A673 (cell line): ENCODE measurements at regions not wholly inside any gene's neighbourhood (a gene's known extent, or its start where the extent isn't known, plus 50 kb on each side); places are given as distances from the start of the nearest gene placed in this dataset.

Experiments used
- BruUV-seq: library from RNA; stranded (reverse); fragments of 400-500 nt; replicated peaks from 2 replicates; lab custom pipeline; 2021; lab: Mats Ljungman, UMichigan
- CTCF ChIA-PET: fragments of 300-600 bp; sonication (Branson Sonifier 250); formaldehyde crosslinking; loops from one replicate; lab custom pipeline; 2022; ENCODE audit warnings: antibody characterized with exemption; lab: Charles Lee
- POLR2A ChIA-PET: fragments of 300-600 bp; sonication (Branson Sonifier 250); formaldehyde crosslinking; loops from one replicate; lab custom pipeline; 2022; ENCODE audit warnings: antibody characterized with exemption; ENCODE audit not compliant: low non-redundant PET; lab: Charles Lee
- DNase-seq: peaks from one replicate; pipeline ENCODE4 v3.0.0-alpha.2; 2015; ENCODE audit warnings: low spot score
- H3K27ac ChIP-seq: fragments of 200-600 bp; sonication (generic); 2 replicates; pipeline ENCODE4 v1.5.1; 2016; ENCODE audit warnings: mixed run types, low read depth, mild to moderate bottlenecking, mixed read lengths, antibody characterized with exemption, low read length; ENCODE audit not compliant: poor library complexity, severe bottlenecking
- H3K27me3 ChIP-seq: fragments of 200-600 bp; sonication (generic); replicated peaks from 2 replicates; pipeline ENCODE4 v1.6.1; 2017; ENCODE audit warnings: mixed run types, low read depth, mild to moderate bottlenecking, mixed read lengths, antibody characterized with exemption, low read length; ENCODE audit not compliant: insufficient read depth, poor library complexity
- H3K36me3 ChIP-seq: fragments of 200-600 bp; sonication (generic); 2 replicates; pipeline ENCODE4 v1.6.1; 2016; ENCODE audit warnings: mixed run types, mild to moderate bottlenecking, mixed read lengths, antibody characterized with exemption, low read length; ENCODE audit not compliant: insufficient read depth, poor library complexity, severe bottlenecking
- H3K4me1 ChIP-seq: fragments of 200-600 bp; sonication (generic); 2 replicates; pipeline ENCODE4 v1.6.1; 2017; ENCODE audit warnings: mixed run types, mild to moderate bottlenecking, mixed read lengths, antibody characterized with exemption, low read length; ENCODE audit not compliant: insufficient read depth, poor library complexity, severe bottlenecking
- H3K4me3 ChIP-seq: fragments of 200-600 bp; sonication (generic); 2 replicates; pipeline ENCODE4 v1.5.1; 2016; ENCODE audit warnings: low read depth, mixed run types, mild to moderate bottlenecking, mixed read lengths, low read length; ENCODE audit not compliant: poor library complexity, severe bottlenecking
- H3K9me3 ChIP-seq: fragments of 200-600 bp; sonication (generic); 2 replicates; pipeline ENCODE4 v1.6.1; 2016; ENCODE audit warnings: mixed run types, low read depth, mild to moderate bottlenecking, mixed read lengths, antibody characterized with exemption, low read length; ENCODE audit not compliant: poor library complexity, severe bottlenecking
- EZH2 ChIP-seq: fragments of 200-600 bp; sonication (generic); IDR thresholded peaks from 2 replicates; pipeline ENCODE4 v1.6.1; 2017; ENCODE audit warnings: borderline replicate concordance, low read depth, mild to moderate bottlenecking, mixed read lengths, antibody characterized with exemption, low read length; ENCODE audit not compliant: poor library complexity, severe bottlenecking
- intact Hi-C: fragments of 100-400 bp; cut with micrococcal nuclease; formaldehyde crosslinking; loops from one replicate; pipeline ENCODE4 v1.10.0; 2022; ENCODE audit not compliant: unreplicated experiment
- TF ChIP-seq, protein P1 (sequence below): fragments of 300-800, 200-600 bp; sonication (generic); conservative IDR thresholded peaks from 2 replicates; pipeline ENCODE4 v1.5.1; 2017; ENCODE audit warnings: low read depth, mild to moderate bottlenecking, antibody characterized with exemption, low read length, moderate library complexity, mixed read lengths

DNA sequence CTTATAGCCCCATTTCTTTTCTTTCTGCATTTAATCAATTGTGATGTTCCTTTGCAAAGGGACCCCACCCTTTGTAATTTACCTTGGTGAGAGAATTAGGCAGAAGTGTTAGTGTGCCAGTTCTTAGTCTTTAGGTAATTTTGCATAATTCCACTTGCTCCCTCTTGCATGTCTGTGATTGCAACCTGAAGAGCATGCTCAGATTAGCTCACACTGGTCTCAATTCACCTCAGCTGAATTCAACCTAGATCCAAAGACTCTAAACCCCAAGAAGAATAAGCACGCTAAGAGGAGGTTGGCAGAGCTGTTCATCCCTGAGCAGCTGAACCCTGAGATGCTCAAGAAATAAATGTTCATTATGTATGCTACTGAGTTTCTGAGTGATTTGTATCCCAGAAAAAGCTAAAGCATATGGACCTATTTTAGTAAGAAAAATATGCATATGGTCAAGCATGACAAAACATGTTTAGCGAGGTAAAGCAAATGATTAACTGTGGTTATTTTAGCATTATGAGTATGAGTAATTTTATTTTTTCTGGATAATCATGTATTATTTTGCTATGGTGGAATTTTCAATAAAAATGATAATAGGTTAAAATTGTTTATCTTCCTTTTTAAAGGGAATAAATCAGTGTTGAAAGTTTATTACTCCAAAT is 299.2 kb upstream of the ZSWIM2 start:
- peaks cover 6% of the 10 kb centered on the region for H3K9me3 ChIP-seq
- no peaks in the 10 kb centered on the region for H3K27me3 ChIP-seq
- no peaks in the 10 kb centered on the region for H3K4me1 ChIP-seq
- H3K36me3 ChIP-seq = no peaks in the 10 kb centered on the region
- DNase-seq = no peak
- no peak for TF ChIP-seq EZH2
- TF ChIP-seq, protein P1, sequence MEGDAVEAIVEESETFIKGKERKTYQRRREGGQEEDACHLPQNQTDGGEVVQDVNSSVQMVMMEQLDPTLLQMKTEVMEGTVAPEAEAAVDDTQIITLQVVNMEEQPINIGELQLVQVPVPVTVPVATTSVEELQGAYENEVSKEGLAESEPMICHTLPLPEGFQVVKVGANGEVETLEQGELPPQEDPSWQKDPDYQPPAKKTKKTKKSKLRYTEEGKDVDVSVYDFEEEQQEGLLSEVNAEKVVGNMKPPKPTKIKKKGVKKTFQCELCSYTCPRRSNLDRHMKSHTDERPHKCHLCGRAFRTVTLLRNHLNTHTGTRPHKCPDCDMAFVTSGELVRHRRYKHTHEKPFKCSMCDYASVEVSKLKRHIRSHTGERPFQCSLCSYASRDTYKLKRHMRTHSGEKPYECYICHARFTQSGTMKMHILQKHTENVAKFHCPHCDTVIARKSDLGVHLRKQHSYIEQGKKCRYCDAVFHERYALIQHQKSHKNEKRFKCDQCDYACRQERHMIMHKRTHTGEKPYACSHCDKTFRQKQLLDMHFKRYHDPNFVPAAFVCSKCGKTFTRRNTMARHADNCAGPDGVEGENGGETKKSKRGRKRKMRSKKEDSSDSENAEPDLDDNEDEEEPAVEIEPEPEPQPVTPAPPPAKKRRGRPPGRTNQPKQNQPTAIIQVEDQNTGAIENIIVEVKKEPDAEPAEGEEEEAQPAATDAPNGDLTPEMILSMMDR = no peak
- H3K27ac ChIP-seq = no peak overlapping the region
- H3K4me3 ChIP-seq = no peak overlapping the region
- ChIA-PET CTCF (no interaction called here), POLR2A (no interaction called here)
- intact Hi-C loops = no loop called here
- BruUV-seq = no TSS peak

DNA sequence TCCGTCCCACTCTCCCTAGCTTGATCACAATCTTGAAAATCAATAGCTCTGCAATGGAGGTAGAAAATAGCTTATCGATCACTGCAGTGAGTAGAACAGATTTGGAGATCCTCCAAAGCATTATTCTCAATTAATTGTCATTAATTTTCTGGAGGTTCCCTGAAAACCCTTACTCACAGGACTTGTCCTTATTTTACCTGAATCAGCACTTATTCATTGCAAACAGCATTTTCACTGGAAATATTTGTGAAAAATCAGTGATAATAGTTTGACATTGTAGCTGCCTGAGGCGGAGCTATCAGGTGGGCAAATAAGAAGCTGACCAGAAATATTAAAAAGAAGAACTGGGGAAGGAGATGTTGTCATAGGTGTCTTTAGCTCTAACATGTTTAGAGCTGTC is 294.6 kb upstream of the ZSWIM2 start:
- TF ChIP-seq EZH2 = no peak
- TF ChIP-seq, protein P1 = no peak
- Histone ChIP-seq H3K9me3 (peaks cover 6% of the 10 kb centered on the region), H3K36me3 (no peaks in the 10 kb centered on the region), H3K27me3 (no peaks in the 10 kb centered on the region), H3K4me1 (no peaks in the 10 kb centered on the region), H3K27ac (no peak overlapping the region), H3K4me3 (no peak overlapping the region)
- BruUV-seq = no TSS peak
- intact Hi-C loops = no loop called here
- no peak for DNase-seq
- CTCF ChIA-PET = no interaction called here
- POLR2A ChIA-PET = no interaction called here

DNA sequence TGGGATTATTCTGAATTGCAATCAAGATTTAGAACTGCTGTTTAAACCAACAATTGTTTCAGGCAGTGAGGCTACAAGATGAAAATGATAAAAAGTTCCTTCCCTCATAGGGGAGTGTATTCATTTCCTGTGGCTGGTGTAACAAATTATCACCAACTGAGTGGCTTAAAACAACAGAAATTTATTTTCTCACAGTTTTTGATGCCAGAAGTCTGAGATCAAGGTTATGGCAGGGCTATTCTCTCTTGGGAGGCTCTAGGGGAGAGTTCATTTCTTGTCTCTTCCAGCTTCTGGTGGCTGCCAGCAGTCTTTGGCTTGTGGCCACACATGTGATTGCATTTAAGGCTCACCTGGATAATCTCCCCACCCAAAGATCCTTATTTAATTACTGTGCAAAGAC is 290.5 kb upstream of the ZSWIM2 start:
- Histone ChIP-seq H3K4me3 (no peak overlapping the region), H3K36me3 (no peaks in the 10 kb centered on the region), H3K9me3 (no peaks in the 10 kb centered on the region), H3K27ac (no peak overlapping the region), H3K4me1 (peaks cover 10% of the 10 kb centered on the region), H3K27me3 (no peaks in the 10 kb centered on the region)
- no TSS peak for BruUV-seq
- intact Hi-C loops = loop anchor here (5.0 to 10.0 kb wide), 2 partner anchors 275 to 313 kb away; no protein-coding TSS in a partner anchor
- ChIA-PET POLR2A (no interaction called here), CTCF (no interaction called here)
- no peak for TF ChIP-seq EZH2
- TF ChIP-seq, protein P1 = no peak
- no peak for DNase-seq
